NB4 (cell line): ENCODE measurements at regions not wholly inside any gene's neighbourhood (a gene's known extent, or its start where the extent isn't known, plus 50 kb on each side); places are given as distances from the start of the nearest gene placed in this dataset.
"Not testable (repeated sequence)": the region's sequence is repeated elsewhere in the genome, so short reads cannot be mapped to it uniquely, and the experiment has no call there.

ENCODE experiments used
- MYC ChIP-seq: IDR thresholded peaks from 2 replicates; pipeline ENCODE4 v1.6.1; 2011; ENCODE audit warnings: low read depth, low read length
- POLR2A ChIP-seq: IDR thresholded peaks from 2 replicates; pipeline ENCODE4 v1.6.1; 2011; ENCODE audit warnings: mild to moderate bottlenecking; ENCODE audit not compliant: insufficient read length; ENCODE audit errors: extremely low read depth
- TF ChIP-seq, protein P1 (sequence below): IDR thresholded peaks from one replicate; pipeline ENCODE4 v1.5.1; 2012; ENCODE audit warnings: low read depth, low read length

DNA sequence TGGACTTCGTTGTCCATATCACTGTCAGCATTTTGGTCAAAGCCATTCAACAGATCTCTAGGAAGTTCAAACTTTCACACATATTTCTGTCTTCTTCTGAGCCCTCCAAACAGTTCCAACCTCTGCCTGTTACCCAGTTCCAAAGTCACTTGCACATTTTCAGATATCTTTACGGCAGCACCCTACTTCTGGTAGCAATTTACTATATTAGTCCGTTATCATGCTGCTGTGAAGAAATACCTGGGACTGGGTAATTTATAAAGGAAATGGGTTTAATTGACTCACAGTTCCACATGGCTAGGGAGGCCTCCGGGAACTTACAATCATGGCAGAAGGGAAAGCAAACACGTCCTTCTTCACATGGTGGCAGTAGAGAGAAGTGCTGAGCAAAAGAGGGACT, 60.6 kb upstream of the HGFAC start:
- TF ChIP-seq, protein P1, sequence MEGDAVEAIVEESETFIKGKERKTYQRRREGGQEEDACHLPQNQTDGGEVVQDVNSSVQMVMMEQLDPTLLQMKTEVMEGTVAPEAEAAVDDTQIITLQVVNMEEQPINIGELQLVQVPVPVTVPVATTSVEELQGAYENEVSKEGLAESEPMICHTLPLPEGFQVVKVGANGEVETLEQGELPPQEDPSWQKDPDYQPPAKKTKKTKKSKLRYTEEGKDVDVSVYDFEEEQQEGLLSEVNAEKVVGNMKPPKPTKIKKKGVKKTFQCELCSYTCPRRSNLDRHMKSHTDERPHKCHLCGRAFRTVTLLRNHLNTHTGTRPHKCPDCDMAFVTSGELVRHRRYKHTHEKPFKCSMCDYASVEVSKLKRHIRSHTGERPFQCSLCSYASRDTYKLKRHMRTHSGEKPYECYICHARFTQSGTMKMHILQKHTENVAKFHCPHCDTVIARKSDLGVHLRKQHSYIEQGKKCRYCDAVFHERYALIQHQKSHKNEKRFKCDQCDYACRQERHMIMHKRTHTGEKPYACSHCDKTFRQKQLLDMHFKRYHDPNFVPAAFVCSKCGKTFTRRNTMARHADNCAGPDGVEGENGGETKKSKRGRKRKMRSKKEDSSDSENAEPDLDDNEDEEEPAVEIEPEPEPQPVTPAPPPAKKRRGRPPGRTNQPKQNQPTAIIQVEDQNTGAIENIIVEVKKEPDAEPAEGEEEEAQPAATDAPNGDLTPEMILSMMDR: not testable (repeated sequence)
- TF ChIP-seq POLR2A, MYC: not testable (repeated sequence)
